GM12864 (cell line): ENCODE measurements at regions not wholly inside any gene's neighbourhood (a gene's known extent, or its start where the extent isn't known, plus 50 kb on each side); places are given as distances from the start of the nearest gene placed in this dataset.

ENCODE experiments used
- DNase-seq: peaks from one replicate; pipeline ENCODE4 v3.0.0-alpha.2; 2011; ENCODE audit warnings: low read depth
- H3K4me3 ChIP-seq: 2 replicates; pipeline ENCODE4 v1.5.1; 2011; ENCODE audit warnings: mild to moderate bottlenecking, low read depth, low read length, control low read depth
- CTCF ChIP-seq: IDR thresholded peaks from 2 replicates; pipeline ENCODE4 v1.5.1; 2011; ENCODE audit warnings: low read depth, mild to moderate bottlenecking, moderate library complexity, low read length, control low read depth, inconsistent platforms; ENCODE audit errors: missing control alignments

GRCh38 chr2:18454692-18455235, 105.7 kb downstream of the RDH14 start:
- no peak for TF ChIP-seq CTCF
- H3K4me3 ChIP-seq, result no peak overlapping the region
- DNase-seq, result no peak

GRCh38 chr2:18446715-18447114, 113.7 kb downstream of the RDH14 start:
- no peak for TF ChIP-seq CTCF
- no peak for DNase-seq
- no peak overlapping the region for H3K4me3 ChIP-seq

- H3K4me3 ChIP-seq, result no peak overlapping the region
- no peak for TF ChIP-seq CTCF
- no peak for DNase-seq
Observed at GRCh38 chr2:18445433-18446320, 114.8 kb downstream of the RDH14 start.

GRCh38 chr2:18444806-18445205, 115.6 kb downstream of the RDH14 start:
- no peak for TF ChIP-seq CTCF
- no peak overlapping the region for H3K4me3 ChIP-seq
- no peak for DNase-seq

GRCh38 chr2:18441583-18441982, 118.9 kb downstream of the RDH14 start:
- TF ChIP-seq CTCF, result no peak
- no peak for DNase-seq

GRCh38 chr2:18440777-18441176, 119.7 kb downstream of the RDH14 start:
- H3K4me3 ChIP-seq, result no peak overlapping the region
- DNase-seq, result no peak
- TF ChIP-seq CTCF, result no peak

More at GRCh38 chr2:18441583-18441982, 118.9 kb downstream of the RDH14 start:
- no peak overlapping the region for H3K4me3 ChIP-seq
